CD4-positive, alpha-beta T cell (primary cell): ENCODE measurements at regions not wholly inside any gene's neighbourhood (a gene's known extent, or its start where the extent isn't known, plus 50 kb on each side); places are given as distances from the start of the nearest gene placed in this dataset.

Experiments used
- ATAC-seq: fragments of 200-7000 bp; cut with Tn5 transposase; one replicate; pipeline ENCODE4 v1.10.0; 2022; ENCODE audit warnings: mild to moderate bottlenecking; ENCODE audit not compliant: poor library complexity
- CTCF ChIA-PET: fragments of 350-600 bp; sonication (Branson Sonifier 250); formaldehyde crosslinking; loops from one replicate; lab custom pipeline; 2021; ENCODE audit warnings: antibody characterized with exemption, inconsistent platforms; lab: Charles Lee
- POLR2A ChIA-PET: fragments of 350-600 bp; sonication (Branson Sonifier 250); formaldehyde crosslinking; loops from one replicate; lab custom pipeline; 2021; ENCODE audit warnings: antibody characterized with exemption, inconsistent platforms; lab: Charles Lee
- DNase-seq, 14 experiments: peaks; one replicate each; pipeline ENCODE4 v3.0.0-alpha.2; 2013 to 2020; ENCODE audit warnings: mixed read lengths in 2 of 14
- H3K27ac ChIP-seq, 2 donors: one replicate each; pipeline versions ENCODE4 v1.5.1 to v1.7.0; 2013; ENCODE audit warnings: low read length in 2 of 2, low read depth in 1 of 2, mild to moderate bottlenecking in 1 of 2
- H3K27me3 ChIP-seq, 2 experiments: 1 replicate in 1 of 2; 2 replicates in 1 of 2; pipeline versions ENCODE4 v1.6.1 to v1.7.0; 2013; ENCODE audit warnings: low read length in 2 of 2, control low read depth in 1 of 2, mild to moderate bottlenecking in 1 of 2, moderate library complexity in 1 of 2; ENCODE audit not compliant: insufficient read depth in 2 of 2, control insufficient read depth in 1 of 2
- H3K36me3 ChIP-seq: one replicate; pipeline ENCODE4 v1.6.1; 2013; ENCODE audit warnings: low read length, control low read depth; ENCODE audit not compliant: insufficient read depth
- H3K4me1 ChIP-seq: one replicate; pipeline ENCODE4 v1.6.1; 2013; ENCODE audit warnings: low read length, control low read depth; ENCODE audit not compliant: insufficient read depth
- H3K4me3 ChIP-seq: one replicate; pipeline ENCODE4 v1.5.1; 2013; ENCODE audit warnings: mild to moderate bottlenecking, low read length, moderate library complexity
- H3K9me3 ChIP-seq, 2 experiments: 1 replicate in 1 of 2; 2 replicates in 1 of 2; pipeline versions ENCODE4 v1.6.1 to v1.7.0; 2013; ENCODE audit warnings: low read length in 2 of 2, mild to moderate bottlenecking in 2 of 2, control low read depth in 1 of 2, moderate library complexity in 1 of 2; ENCODE audit not compliant: control insufficient read depth in 1 of 2, insufficient read depth in 1 of 2
- H3K27ac Mint-ChIP-seq: one replicate; pipeline ENCODE4 v1.8.0; 2020; ENCODE audit warnings: mixed read lengths
- H3K27me3 Mint-ChIP-seq: one replicate; pipeline ENCODE4 v1.8.0; 2021; ENCODE audit warnings: mixed read lengths
- H3K36me3 Mint-ChIP-seq: one replicate; pipeline ENCODE4 v1.8.0; 2021; ENCODE audit warnings: low read depth, mixed read lengths
- H3K4me1 Mint-ChIP-seq: one replicate; pipeline ENCODE4 v1.8.0; 2021; ENCODE audit warnings: low read depth, mixed read lengths
- H3K4me3 Mint-ChIP-seq: one replicate; pipeline ENCODE4 v1.8.0; 2020; ENCODE audit warnings: mild to moderate bottlenecking, mixed read lengths
- H3K9me3 Mint-ChIP-seq: one replicate; pipeline ENCODE4 v1.8.0; 2020; ENCODE audit warnings: mixed read lengths
- intact Hi-C, 2 experiments: fragments of 100-400 bp; cut with DNase I in 1 of 2; cut with micrococcal nuclease in 1 of 2; formaldehyde crosslinking; loops; one replicate each; pipeline versions ENCODE4 v1.15.1 to v1.9.0; 2023 to 2025; cut with DNase I, micrococcal nuclease
- TF ChIP-seq, protein P1 (sequence below): fragments of 200-600 bp; IDR thresholded peaks from one replicate; pipeline ENCODE4 v1.8.0; 2022; ENCODE audit warnings: antibody characterized with exemption, mild to moderate bottlenecking

DNA sequence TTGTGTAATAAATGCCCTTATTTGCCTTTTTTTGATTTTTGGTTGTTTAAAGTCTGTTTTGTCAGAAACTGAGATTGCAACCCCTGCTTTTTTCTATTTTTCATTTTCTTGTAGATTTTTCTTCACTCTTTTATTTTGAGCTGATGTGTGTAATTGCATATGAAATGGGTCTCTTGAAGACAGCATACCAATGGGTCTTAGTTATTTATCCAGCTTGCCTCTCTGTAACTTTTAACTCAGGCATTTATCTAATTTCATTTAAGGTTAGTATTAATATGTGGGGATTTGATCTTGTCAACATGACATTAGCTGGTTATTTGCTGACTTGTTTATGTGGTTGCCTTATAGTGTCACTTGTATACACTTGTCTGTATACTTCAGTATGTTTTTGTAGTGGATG is 378.0 kb downstream of the CPXCR1 start:
- H3K4me1 Mint-ChIP-seq, result no peaks in the 10 kb centered on the region
- POLR2A ChIA-PET, result no interaction called here

More for the DNA sequence above, 378.0 kb downstream of the CPXCR1 start:
- intact Hi-C loops, result no loop called here
- Mint-ChIP-seq H3K36me3 (no peaks in the 10 kb centered on the region), H3K4me3 (no peak overlapping the region), H3K9me3 (no peaks in the 10 kb centered on the region), H3K27me3 (no peaks in the 10 kb centered on the region), H3K27ac (no peak overlapping the region)
- DNase-seq (no peak), ATAC-seq (no peak)
- CTCF ChIA-PET, result no interaction called here
- Histone ChIP-seq H3K27ac (no peak overlapping the region), H3K4me3 (no peak overlapping the region), H3K4me1 (no peaks in the 10 kb centered on the region), H3K9me3 (no peaks in the 10 kb centered on the region), H3K36me3 (no peaks in the 10 kb centered on the region), H3K27me3 (no peaks in the 10 kb centered on the region)
- TF ChIP-seq, protein P1, sequence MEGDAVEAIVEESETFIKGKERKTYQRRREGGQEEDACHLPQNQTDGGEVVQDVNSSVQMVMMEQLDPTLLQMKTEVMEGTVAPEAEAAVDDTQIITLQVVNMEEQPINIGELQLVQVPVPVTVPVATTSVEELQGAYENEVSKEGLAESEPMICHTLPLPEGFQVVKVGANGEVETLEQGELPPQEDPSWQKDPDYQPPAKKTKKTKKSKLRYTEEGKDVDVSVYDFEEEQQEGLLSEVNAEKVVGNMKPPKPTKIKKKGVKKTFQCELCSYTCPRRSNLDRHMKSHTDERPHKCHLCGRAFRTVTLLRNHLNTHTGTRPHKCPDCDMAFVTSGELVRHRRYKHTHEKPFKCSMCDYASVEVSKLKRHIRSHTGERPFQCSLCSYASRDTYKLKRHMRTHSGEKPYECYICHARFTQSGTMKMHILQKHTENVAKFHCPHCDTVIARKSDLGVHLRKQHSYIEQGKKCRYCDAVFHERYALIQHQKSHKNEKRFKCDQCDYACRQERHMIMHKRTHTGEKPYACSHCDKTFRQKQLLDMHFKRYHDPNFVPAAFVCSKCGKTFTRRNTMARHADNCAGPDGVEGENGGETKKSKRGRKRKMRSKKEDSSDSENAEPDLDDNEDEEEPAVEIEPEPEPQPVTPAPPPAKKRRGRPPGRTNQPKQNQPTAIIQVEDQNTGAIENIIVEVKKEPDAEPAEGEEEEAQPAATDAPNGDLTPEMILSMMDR, result no peak
